PFSK-1 (cell line): ENCODE measurements at regions not wholly inside any gene's neighbourhood (a gene's known extent, or its start where the extent isn't known, plus 50 kb on each side); places are given as distances from the start of the nearest gene placed in this dataset.

Experiments
- FOXP2 ChIP-seq: optimal IDR thresholded peaks from 2 replicates; pipeline ENCODE3; 2011; ENCODE audit warnings: borderline replicate concordance, control low read depth, inconsistent platforms; ENCODE audit not compliant: insufficient read depth; ENCODE audit errors: extremely low read length, extremely low read depth
- POLR2AphosphoS5 ChIP-seq: IDR thresholded peaks from 2 replicates; pipeline ENCODE4 v1.6.1; 2012; ENCODE audit warnings: low read depth, mild to moderate bottlenecking, control low read depth, low read length, moderate library complexity
- SIN3A ChIP-seq: IDR thresholded peaks from 2 replicates; pipeline ENCODE4 v1.6.1; 2012; ENCODE audit warnings: mild to moderate bottlenecking, low read length, moderate library complexity, borderline replicate concordance; ENCODE audit not compliant: insufficient read depth
- TAF1 ChIP-seq: IDR thresholded peaks from 2 replicates; pipeline ENCODE4 v1.6.1; 2012; ENCODE audit warnings: low read length, control low read depth, borderline replicate concordance; ENCODE audit not compliant: insufficient read depth
- TF ChIP-seq, protein P1 (sequence below), 2 experiments: IDR thresholded peaks; 2 replicates each; pipeline versions ENCODE4 v1.6.1 to v1.8.0; 2011 to 2012; ENCODE audit warnings: low read depth in 2 of 2, low read length in 2 of 2, control low read depth in 1 of 2, inconsistent platforms in 1 of 2, mild to moderate bottlenecking in 1 of 2, moderate library complexity in 1 of 2; ENCODE audit not compliant: insufficient read depth in 1 of 2

DNA sequence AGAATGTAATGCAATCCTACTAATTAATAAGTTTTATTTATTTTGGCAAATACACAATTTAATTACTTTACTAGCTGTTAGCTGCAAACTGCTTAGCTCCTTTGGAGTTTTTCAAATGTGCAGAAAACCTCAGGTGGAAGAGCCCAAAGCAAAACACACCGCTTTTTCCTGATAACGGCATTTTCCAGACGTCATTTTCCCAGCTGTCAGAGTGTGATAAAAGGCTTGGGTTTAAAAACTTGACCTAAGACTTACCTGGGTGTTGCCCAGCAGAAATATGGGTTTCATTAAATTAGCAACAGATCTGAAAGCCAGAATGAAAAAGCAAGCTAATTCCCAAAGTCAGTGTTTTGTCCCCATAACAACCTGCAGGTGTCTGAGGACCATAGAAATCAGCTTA is 204.0 kb upstream of the HMCN1 start:
- TF ChIP-seq SIN3A (no peak), POLR2AphosphoS5 (no peak), TAF1 (no peak), FOXP2 (no peak)
- TF ChIP-seq, protein P1, sequence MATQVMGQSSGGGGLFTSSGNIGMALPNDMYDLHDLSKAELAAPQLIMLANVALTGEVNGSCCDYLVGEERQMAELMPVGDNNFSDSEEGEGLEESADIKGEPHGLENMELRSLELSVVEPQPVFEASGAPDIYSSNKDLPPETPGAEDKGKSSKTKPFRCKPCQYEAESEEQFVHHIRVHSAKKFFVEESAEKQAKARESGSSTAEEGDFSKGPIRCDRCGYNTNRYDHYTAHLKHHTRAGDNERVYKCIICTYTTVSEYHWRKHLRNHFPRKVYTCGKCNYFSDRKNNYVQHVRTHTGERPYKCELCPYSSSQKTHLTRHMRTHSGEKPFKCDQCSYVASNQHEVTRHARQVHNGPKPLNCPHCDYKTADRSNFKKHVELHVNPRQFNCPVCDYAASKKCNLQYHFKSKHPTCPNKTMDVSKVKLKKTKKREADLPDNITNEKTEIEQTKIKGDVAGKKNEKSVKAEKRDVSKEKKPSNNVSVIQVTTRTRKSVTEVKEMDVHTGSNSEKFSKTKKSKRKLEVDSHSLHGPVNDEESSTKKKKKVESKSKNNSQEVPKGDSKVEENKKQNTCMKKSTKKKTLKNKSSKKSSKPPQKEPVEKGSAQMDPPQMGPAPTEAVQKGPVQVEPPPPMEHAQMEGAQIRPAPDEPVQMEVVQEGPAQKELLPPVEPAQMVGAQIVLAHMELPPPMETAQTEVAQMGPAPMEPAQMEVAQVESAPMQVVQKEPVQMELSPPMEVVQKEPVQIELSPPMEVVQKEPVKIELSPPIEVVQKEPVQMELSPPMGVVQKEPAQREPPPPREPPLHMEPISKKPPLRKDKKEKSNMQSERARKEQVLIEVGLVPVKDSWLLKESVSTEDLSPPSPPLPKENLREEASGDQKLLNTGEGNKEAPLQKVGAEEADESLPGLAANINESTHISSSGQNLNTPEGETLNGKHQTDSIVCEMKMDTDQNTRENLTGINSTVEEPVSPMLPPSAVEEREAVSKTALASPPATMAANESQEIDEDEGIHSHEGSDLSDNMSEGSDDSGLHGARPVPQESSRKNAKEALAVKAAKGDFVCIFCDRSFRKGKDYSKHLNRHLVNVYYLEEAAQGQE (IDR thresholded peaks at IDR 0.05; ENCODE audit: insufficient read depth in 1 of 2, low read depth in 2 of 2, low read length in 2 of 2): no peak

DNA sequence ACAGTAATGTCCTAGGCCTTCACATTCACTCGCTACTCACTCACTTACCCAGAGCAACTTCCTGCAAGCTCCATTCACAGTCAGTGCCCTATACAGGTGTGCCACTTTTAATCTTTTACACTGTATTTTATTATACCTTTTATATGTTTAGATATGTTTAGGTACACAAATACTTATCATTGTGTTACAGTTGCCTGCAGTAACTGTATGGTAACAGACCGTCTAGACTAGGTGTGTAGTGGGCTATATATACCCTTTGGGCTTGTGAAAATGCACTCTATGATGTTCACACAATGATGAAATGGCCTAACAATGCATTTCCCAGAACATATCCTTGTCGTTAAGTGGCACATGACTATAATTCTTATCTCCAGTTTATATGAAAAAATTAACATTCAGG is 204.5 kb upstream of the HMCN1 start:
- no peak for TF ChIP-seq SIN3A
- no peak for TF ChIP-seq TAF1
- no peak for TF ChIP-seq POLR2AphosphoS5
- no peak for TF ChIP-seq FOXP2
- TF ChIP-seq, protein P1 (IDR thresholded peaks at IDR 0.05; ENCODE audit: insufficient read depth in 1 of 2, low read depth in 2 of 2, low read length in 2 of 2): no peak

DNA sequence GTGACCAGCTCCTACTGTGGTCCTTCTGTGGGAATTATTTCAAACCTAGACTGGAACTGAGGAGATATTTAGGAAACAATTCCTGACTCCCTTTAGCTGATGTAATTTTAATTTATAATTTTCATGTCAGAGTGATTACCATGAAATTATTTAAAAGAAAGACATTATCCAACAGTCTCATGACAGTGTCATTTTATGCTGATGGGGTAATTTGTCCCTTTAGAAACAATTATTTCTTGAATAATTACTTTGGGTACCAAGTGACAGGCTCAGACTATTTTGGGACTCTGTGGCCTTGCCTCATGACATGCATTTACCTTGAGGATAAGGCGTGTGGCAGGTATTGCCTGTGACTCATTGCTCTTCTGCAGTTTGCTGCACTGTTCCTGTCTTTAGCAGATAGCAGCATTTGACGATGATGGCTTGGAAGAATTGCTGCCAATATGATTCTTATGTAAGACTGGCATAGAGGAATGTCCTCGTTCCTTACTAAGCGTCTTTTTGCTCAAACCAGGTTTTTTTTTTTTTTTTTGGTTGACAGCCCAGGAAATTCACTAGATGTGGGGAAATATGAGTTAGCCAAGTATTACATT is 206.0 kb upstream of the HMCN1 start:
- TF ChIP-seq SIN3A (no peak), POLR2AphosphoS5 (no peak), FOXP2 (no peak), TAF1 (no peak)
- TF ChIP-seq, protein P1 (IDR thresholded peaks at IDR 0.05; ENCODE audit: insufficient read depth in 1 of 2, low read depth in 2 of 2, low read length in 2 of 2): no peak

DNA sequence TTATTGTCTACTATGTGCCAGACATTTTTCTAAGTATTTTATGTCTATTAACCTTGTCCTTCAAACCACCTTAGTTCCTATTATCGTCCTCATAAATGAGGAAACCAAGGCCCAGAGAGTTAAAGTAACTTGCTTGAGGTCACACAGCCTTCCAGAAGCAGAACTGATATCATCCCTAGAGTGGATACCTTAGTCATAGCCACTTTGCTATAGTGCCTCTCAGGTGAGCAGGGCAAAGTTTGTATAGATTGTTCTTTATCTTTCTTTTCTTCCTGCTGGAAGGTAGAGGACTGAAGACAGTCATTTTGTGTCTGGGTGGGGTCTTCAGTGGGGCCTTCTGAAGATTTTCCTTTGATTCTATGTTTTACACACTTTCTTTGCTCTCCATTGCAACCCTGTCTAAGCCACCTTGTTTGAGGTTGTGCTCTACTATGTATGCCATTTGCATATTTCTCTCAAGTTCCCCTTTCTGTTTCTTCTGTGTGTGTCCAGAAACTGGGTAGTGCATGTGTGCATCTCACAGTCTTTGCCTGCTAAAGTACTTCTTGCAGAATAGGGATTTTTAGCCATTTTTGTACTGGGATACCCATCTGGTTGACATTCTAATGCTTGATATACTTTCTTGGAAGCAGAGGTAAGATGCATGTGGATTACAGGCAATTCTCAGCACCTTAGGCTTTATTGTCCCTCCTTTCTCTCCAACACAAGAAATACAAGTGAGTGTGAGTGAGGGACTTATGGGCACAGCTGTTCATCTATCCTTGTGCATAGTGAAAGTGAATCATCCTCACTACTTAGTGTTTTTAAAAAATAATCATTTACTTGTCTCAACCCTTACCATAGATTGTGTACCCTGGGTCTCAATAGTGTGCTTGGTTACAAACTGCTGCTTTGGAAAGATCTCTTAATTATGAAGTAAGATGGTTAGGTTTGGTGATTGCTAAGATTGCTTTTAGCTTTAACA is 207.6 kb upstream of the HMCN1 start:
- no peak for TF ChIP-seq TAF1
- TF ChIP-seq, protein P1 (IDR thresholded peaks at IDR 0.05; ENCODE audit: insufficient read depth in 1 of 2, low read depth in 2 of 2, low read length in 2 of 2): no peak
- no peak for TF ChIP-seq POLR2AphosphoS5
- no peak for TF ChIP-seq SIN3A
- TF ChIP-seq FOXP2: no peak
